Brain microvascular endothelial cell (primary cell): ENCODE measurements at regions not wholly inside any gene's neighbourhood (a gene's known extent, or its start where the extent isn't known, plus 50 kb on each side); places are given as distances from the start of the nearest gene placed in this dataset.
A peak's percentile ranks its signal among the peaks of the same experiment; 100 is the strongest.

Source experiments
- DNase-seq: peaks from one replicate; pipeline ENCODE4 v3.0.0-alpha.2; 2020
- H3K27ac ChIP-seq: fragments of 250-450 bp; sonication (Bioruptor Pico); 2 replicates; pipeline ENCODE4 v1.5.1; 2020; ENCODE audit warnings: mild to moderate bottlenecking, moderate library complexity
- H3K27me3 ChIP-seq: fragments of 250-450 bp; sonication (Bioruptor Pico); replicated peaks from 2 replicates; pipeline ENCODE4 v1.5.1; 2020; ENCODE audit warnings: mild to moderate bottlenecking
- H3K36me3 ChIP-seq: fragments of 250-450 bp; sonication (Bioruptor Pico); replicated peaks from 2 replicates; pipeline ENCODE4 v1.5.1; 2020; ENCODE audit warnings: mild to moderate bottlenecking
- H3K4me3 ChIP-seq: 2 replicates; pipeline ENCODE4 v1.5.1; 2011; ENCODE audit warnings: low read depth, mild to moderate bottlenecking, control low read depth, low read length, moderate library complexity
- CTCF ChIP-seq: IDR thresholded peaks from 2 replicates; pipeline ENCODE4 v1.5.1; 2011; ENCODE audit warnings: low read depth, mild to moderate bottlenecking, moderate library complexity, low read length, control low read depth, inconsistent platforms; ENCODE audit errors: missing control alignments
- in situ Hi-C: cut with HindIII; loops from 2 replicates; pipeline ENCODE4 v1.10.0; 2017; ENCODE audit warnings: low sequenced_read_pairs, low pct_ligation_motif_present

GRCh38 chr9:115373710-115374045 lies 255.7 kb upstream of the TNC start:
- Histone ChIP-seq H3K4me3 (no peak overlapping the region), H3K27ac (peak overlapping the region; percentile 57), H3K36me3 (no peaks in the 10 kb centered on the region), H3K27me3 (no peaks in the 10 kb centered on the region)
- no peak for TF ChIP-seq CTCF
- in situ Hi-C loops = no loop called here
- no peak for DNase-seq

GRCh38 chr9:115374724-115375268 lies 256.8 kb upstream of the TNC start:
- DNase-seq = no peak
- Histone ChIP-seq H3K36me3 (no peaks in the 10 kb centered on the region), H3K4me3 (no peak overlapping the region), H3K27ac (no peak overlapping the region), H3K27me3 (no peaks in the 10 kb centered on the region)
- in situ Hi-C loops = no loop called here
- TF ChIP-seq CTCF = no peak

DNA sequence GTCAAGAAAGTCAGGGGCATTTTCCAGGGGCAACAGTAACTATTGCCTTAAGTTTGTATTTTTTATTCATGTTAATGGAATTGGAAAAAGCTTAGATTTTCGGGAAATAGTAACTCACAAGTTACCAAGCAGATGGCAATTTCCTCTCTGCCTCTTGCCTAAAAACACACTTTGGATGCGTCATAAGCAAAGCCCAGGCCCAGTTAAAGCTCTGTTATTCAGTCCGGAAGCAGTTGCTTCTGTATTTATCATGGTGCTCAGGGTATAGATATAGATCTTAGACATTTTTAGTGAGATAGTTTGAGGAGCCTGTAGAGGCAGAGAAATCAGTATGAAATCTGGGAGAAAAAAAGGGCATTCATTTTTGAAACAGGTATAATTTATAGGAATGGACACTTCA lies 260.3 kb upstream of the TNC start:
- in situ Hi-C loops = no loop called here
- no peaks in the 10 kb centered on the region for H3K36me3 ChIP-seq
- H3K27me3 ChIP-seq = no peaks in the 10 kb centered on the region
- no peak overlapping the region for H3K27ac ChIP-seq
- no peak for DNase-seq
- TF ChIP-seq CTCF = no peak
- H3K4me3 ChIP-seq = no peak overlapping the region

- no peak overlapping the region for H3K27ac ChIP-seq
- DNase-seq = no peak
- no peak overlapping the region for H3K4me3 ChIP-seq
- no peaks in the 10 kb centered on the region for H3K36me3 ChIP-seq
- H3K27me3 ChIP-seq = no peaks in the 10 kb centered on the region
- in situ Hi-C loops = no loop called here
- no peak for TF ChIP-seq CTCF
Measured at GRCh38 chr9:115378758-115379157, 260.8 kb upstream of the TNC start.

GRCh38 chr9:115379719-115380118 lies 261.8 kb upstream of the TNC start:
- Histone ChIP-seq H3K4me3 (no peak overlapping the region), H3K27me3 (no peaks in the 10 kb centered on the region), H3K36me3 (no peaks in the 10 kb centered on the region), H3K27ac (no peak overlapping the region)
- in situ Hi-C loops = no loop called here
- TF ChIP-seq CTCF = no peak
- no peak for DNase-seq

DNA sequence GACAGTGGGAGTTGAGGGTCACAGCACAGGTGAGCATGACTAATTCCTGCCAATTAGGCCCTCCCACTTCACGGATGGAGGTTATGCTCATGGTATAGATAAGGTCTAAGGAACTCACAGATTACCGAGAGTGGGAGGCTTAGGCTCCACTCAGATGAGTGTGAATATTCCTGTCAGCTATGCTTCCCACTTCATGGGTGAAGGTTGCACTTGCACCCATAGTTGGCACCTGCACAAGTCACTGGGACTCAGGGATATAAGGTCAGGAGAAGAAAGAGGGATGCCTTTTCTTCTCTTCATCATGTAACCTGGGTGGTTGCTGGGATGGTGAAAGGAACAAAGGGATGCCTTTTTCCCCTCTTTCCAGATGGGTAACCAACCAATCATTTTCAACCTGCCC lies 264.9 kb upstream of the TNC start:
- no peaks in the 10 kb centered on the region for H3K27me3 ChIP-seq
- no peak overlapping the region for H3K27ac ChIP-seq
- DNase-seq = no peak
- H3K4me3 ChIP-seq = no peak overlapping the region
- no peaks in the 10 kb centered on the region for H3K36me3 ChIP-seq
- in situ Hi-C loops = no loop called here
- TF ChIP-seq CTCF = no peak
